ENCODE measurements at regions not wholly inside any gene's neighbourhood (a gene's known extent, or its start where the extent isn't known, plus 50 kb on each side); places are given as distances from the start of the nearest gene placed in this dataset.
"Not testable (repeated sequence)": the region's sequence is repeated elsewhere in the genome, so short reads cannot be mapped to it uniquely, and the experiment has no call there.

DNA sequence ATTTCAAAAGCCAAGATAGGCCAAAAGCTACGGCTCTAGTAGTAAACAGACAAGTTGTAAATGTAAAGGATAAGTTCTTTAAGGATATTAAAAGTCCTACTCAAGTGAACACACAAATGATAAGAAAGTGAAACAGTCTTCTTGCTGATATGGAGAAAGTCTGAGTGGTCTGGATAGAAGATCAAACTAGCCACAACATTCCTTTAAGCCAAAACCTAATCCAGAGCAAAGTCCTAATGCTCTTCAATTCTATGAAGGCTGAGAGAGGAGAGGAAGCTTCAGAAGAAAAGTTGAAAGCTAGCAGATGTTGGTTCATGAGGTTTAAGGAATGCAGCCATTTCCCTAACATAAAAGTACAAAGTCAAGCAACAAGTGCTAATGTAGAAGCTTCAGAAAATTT lies 111.7 kb upstream of the ZEB2 start:
- no peak for DNase-seq

DNA sequence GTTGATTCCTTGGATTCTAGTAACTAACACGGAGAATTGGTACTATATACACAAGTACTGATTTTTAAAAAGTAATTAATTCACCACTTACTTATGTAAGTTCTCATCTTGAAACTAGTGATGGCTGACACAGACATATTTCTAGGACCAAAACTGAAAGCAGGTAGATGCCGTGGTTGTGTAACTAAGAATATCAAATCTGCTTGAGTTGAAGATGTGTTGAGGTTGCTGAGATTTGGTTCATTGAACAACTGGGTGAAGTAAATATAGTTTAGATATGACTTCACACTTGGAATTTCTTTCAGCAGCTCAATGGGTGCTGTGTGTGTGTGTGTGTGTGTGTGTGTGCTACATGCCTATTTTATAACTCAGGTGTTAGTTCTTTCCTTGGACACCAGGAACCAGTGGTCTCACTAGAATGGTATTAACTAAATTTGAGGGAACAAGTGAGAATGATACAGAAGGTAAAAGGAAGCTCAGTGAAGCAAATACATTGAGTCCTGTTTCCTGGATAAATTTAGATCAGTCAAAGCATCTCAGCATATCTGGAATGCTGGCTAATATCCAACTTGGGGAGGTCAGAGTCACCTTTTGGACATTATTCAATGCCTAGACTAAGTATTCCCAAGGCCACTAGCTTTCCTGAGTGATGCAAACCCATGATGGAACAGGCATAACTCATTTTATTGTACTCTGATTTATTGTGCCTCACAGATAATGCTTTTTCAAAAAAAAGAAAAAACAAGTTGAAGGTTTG lies 110.7 kb upstream of the ZEB2 start:
- no peak for DNase-seq

- no peak for DNase-seq
These were observed 110.0 kb upstream of the ZEB2 start for GRCh38 chr2:144629935-144630334.

- no peak for DNase-seq
These were observed 108.6 kb upstream of the ZEB2 start for GRCh38 chr2:144628566-144628965.

GRCh38 chr2:144625626-144626025 lies 105.7 kb upstream of the ZEB2 start:
- DNase-seq, result no peak

DNA sequence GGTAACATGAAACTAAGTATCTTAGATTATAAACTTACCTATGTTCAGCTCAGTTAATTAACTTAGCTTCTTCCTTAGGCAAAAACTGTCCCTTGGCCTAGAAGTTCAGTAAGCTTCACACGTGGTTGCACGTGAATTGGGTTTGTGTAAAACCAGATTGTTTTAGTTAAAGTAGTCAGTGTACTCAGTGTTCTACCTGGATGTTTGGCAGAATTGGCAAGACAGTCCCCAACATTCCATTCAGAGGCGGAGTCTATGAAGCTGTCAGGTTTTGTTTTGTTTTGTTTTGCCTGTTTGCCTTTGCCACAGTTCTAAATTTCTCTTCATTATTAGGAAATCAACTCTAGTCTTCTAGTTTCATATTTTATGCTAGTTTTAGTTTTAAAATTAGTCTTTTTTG lies 105.3 kb upstream of the ZEB2 start:
- DNase-seq, result no peak

DNA sequence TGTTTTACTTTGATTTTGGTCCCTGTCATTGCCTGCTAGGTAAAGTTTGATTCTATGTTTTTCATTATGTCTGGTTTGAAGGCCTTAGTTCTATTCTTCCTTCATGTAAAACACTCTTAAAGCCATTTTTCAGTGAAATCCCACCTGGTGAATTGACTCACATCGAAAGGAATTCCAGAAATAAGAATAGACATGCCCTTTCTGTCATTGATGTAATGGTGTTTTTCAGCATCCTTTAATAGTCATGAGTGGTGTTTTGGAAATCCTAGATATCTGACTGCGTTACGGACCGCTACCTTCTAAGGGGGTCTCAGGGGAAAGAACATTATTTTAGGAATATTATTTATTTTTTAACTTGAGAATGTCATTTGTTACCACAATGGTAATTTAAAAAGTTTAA lies 104.5 kb upstream of the ZEB2 start:
- no peak for DNase-seq

GRCh38 chr2:144622373-144622772 lies 102.5 kb upstream of the ZEB2 start:
- DNase-seq, result not testable (repeated sequence)

DNA sequence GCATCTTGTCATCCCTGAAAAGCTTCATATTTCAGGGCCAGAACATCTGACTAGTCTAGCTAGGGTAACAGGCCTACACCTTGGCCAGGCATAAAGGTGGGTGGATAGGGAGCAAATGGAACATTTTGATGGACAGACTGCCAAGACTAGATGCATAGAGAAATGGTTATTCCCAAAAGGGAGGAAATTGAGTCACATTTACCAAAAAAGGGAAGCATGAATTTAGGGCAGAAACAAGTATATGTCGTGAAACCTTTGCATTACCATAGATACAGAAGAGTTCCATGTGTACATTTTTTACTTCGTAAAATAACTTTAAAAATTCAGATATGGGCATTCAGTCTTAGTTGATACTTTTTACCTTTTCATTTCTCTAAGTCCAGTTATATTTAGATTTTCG lies 101.3 kb upstream of the ZEB2 start:
- DNase-seq, result no peak

DNA sequence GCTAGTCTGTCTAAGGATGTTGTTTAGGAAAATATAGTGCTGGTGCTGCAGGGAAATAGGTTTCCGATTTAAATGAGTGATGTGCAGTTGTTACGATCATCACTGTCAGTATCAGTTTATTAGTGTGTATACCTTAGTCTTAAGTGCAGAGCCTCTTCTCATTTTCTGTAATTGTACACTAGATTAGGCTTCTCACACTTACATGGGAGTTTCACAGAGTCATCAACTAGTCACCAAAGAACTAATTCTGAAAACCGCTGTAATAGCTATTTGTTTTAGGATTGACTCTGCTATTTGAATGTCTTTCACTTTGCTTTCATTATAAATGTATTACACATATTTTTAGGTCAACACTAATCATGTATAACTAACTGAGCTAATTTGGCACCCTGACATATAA lies 99.8 kb upstream of the ZEB2 start:
- no peak for DNase-seq

DNA sequence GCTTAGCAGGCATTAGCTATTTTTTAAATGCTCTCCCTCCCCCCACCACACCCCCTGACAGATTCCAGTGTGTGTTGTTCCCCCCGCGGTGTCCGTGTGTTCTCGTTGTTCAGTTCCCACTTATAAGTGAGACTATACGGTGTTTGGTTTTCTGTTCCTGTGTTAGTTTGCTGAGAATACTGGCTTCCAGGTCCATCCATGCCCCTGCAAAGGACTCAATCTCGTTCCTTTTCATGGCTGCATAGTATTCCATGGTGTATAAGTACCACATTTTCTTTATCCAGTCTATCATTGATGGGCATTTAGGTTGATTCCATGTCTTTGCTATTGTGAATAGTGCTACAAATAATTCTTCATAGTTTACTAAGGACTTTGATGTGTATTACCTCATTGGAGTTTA lies 97.3 kb upstream of the ZEB2 start:
- not testable (repeated sequence) for DNase-seq

DNA sequence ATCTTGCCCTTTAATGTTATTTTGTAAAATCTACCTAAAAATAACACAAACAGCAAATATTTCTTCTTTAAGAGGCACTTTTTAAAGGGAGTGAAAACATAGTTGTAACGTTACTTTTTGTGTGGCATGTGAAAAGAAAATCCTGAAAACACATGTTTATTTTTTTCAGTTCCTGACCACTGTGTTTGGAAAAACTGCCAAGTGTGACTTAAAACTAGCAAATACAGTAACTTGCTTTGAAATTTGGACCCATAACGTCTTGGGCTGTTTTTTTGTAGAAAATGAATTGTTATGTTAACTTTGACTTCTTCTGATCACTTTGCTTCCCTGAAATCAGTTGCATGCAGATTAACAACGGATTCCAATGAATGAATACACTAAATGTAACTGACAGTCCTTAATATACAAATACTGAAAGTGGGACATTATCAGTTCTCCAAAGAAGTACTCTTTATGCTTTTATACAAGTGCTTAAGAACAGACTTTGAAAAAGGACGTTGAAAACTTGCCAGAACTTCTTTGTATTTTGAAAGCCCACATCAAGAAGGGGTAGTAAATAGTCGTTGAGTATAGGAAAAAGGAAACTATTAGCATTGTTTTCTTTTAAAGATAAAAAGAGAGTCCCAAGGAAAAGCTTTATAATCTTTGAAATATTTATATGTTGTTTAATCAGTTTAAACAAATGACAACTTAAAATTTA lies 96.1 kb upstream of the ZEB2 start:
- DNase-seq, result no peak

- DNase-seq, result peak; percentile 73
These were observed 88.1 kb upstream of the ZEB2 start for GRCh38 chr2:144607891-144608521.

GRCh38 chr2:144607099-144607498 lies 87.2 kb upstream of the ZEB2 start:
- DNase-seq, result no peak

DNA sequence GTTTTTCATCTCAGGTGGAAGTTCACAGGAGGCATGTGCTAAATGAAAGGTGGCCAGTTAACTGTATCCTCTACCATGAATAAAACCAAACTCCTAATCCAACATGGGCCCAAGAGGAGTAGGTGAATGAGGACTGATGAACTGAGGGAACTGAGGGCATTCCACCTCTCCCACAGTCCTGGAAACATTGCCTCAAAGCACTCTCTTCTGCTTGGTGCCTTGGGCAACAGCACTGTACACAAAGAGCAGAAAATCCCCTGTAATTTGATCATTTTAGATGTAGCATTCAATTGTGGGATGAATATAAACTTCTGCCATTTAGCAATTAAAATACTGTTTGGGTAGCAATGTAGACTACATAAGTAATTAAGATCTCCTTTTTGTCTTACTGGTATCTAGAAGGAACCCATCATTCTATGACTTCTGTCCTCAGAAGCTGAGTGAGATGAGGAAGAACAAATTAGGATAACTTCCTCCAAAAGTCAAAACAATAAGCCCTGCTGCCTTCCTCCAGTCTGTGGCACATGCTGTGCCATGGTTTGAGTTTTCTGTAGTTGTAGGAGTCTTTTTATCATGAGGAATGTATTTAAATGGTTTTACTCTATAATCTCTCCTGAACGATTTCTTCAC lies 86.7 kb upstream of the ZEB2 start:
- no peak for DNase-seq

- DNase-seq, result no peak
These were observed 85.4 kb upstream of the ZEB2 start for GRCh38 chr2:144605231-144605840.

DNA sequence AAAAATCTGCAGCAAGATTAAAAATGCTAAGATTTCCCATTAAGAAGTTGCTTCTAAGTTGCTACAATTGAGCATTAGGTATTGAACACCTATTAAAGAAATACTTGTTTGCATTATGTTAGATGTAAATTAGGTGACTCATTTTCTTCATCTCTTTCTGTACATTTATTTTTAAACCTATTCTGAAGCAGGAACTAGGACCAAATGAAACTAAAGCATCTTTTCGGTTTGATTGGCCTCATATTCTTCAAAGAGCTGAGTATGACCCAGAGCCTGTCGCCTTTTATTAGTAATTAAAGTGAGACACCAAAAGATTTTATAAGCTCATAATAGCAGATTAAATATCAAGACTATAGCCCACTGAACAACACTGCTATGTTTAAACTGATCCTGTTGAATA lies 83.4 kb upstream of the ZEB2 start:
- DNase-seq, result no peak

DNA sequence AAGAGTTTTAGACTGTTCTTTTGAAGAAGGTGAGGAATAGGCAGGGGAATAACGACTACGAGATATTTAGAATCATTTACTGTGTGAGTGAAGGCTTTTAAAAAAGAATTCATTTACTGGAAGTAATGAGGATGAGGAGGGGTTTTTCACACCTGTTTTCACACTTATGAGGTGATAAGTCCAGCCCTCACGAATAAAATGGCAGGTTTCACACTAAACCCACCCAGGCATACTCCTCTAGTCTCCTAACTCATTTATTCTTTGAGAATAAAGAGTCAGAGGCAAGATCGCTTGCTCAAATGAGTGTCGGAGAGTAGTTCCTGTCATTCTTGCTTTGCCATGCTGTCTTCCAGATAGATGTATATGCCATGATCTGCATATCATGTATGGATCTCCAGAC lies 79.0 kb upstream of the ZEB2 start:
- DNase-seq, result no peak

- no peak for DNase-seq
These were observed 78.1 kb upstream of the ZEB2 start for GRCh38 chr2:144597894-144598593.

GRCh38 chr2:144597388-144597787 lies 77.5 kb upstream of the ZEB2 start:
- DNase-seq, result no peak

DNA sequence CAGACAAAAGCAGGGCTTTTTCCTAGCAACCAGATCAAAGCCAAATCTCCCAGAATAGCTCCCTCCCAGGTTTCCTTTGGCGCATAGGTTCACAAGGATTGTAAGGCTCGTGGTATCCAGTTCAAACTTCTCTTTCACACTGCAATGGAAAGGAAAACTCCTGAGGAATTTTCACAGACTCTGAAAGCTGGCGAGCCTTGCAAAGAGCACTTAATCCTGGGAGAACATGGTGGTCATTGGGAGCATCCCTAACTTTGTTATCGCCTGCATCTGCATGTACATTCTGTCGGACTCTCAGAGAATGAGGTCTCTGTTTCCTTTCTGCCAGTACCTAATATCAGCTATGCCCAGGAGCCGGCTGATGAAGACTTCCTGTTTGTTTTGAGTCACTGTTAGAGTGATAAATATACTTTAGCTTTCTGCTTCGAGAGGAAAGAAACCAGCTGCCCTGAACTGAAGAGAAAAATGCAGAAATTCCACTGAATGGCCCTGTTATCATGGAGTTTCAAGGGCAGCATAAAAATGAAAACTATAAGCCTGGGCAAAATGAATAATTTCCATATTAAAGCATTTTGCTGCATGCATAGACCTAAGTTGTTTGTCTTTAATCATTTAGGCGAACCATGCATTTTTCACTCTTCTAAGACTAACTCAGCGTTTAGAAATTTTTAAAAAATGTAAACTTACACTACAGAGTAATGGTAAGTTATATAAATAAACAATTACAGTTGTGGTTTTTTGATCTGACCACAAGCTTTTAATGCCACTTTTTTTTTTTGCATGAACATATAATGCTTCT lies 76.4 kb upstream of the ZEB2 start:
- no peak for DNase-seq

Data from skin of body (tissue), 1 donor.